ENCODE measurements at regions not wholly inside any gene's neighbourhood (a gene's known extent, or its start where the extent isn't known, plus 50 kb on each side); places are given as distances from the start of the nearest gene placed in this dataset.

GRCh38 chr2:57920342-57920939, 126.2 kb upstream of the VRK2 start:
- TF ChIP-seq POLR2A (IDR thresholded peaks at IDR 0.05) = no peak
- TF ChIP-seq, protein P1, sequence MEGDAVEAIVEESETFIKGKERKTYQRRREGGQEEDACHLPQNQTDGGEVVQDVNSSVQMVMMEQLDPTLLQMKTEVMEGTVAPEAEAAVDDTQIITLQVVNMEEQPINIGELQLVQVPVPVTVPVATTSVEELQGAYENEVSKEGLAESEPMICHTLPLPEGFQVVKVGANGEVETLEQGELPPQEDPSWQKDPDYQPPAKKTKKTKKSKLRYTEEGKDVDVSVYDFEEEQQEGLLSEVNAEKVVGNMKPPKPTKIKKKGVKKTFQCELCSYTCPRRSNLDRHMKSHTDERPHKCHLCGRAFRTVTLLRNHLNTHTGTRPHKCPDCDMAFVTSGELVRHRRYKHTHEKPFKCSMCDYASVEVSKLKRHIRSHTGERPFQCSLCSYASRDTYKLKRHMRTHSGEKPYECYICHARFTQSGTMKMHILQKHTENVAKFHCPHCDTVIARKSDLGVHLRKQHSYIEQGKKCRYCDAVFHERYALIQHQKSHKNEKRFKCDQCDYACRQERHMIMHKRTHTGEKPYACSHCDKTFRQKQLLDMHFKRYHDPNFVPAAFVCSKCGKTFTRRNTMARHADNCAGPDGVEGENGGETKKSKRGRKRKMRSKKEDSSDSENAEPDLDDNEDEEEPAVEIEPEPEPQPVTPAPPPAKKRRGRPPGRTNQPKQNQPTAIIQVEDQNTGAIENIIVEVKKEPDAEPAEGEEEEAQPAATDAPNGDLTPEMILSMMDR (IDR thresholded peaks at IDR 0.05) = no peak

All from esophagus squamous epithelium (tissue), 4 donors.